ENCODE measurements at regions not wholly inside any gene's neighbourhood (a gene's known extent, or its start where the extent isn't known, plus 50 kb on each side); places are given as distances from the start of the nearest gene placed in this dataset.

- Histone ChIP-seq H3K27me3 (ENCODE audit: insufficient read depth, low read length) (no peaks in the 10 kb centered on the region), H3K56ac (ENCODE audit: insufficient read length, low read depth, low read length) (no peak overlapping the region), H2BK20ac (ENCODE audit: low read depth, low read length, poor library complexity, severe bottlenecking) (no peak overlapping the region), H3K14ac (ENCODE audit: insufficient read depth, low read length) (no peak overlapping the region), H3T11ph (ENCODE audit: low read length) (no peak overlapping the region), H3K4ac (ENCODE audit: low read depth, low read length) (no peak overlapping the region), H4K8ac (replicated peaks; ENCODE audit: insufficient read length, low read depth, low read length) (no peak overlapping the region), H2AFZ (ENCODE audit: low read length) (no peak overlapping the region), H3K79me1 (ENCODE audit: insufficient read depth, low read depth, low read length, poor library complexity, severe bottlenecking) (no peaks in the 10 kb centered on the region), H3K18ac (ENCODE audit: insufficient read length, low read depth, low read length) (no peak overlapping the region), H2BK120ac (ENCODE audit: low read depth, low read length, poor library complexity, severe bottlenecking) (no peak overlapping the region), H4K91ac (ENCODE audit: insufficient read length, low read depth, low read length) (no peak overlapping the region), H3K27ac (ENCODE audit: insufficient read length, low read depth, low read length) (no peak overlapping the region), H2BK15ac (ENCODE audit: low read depth, low read length) (no peak overlapping the region), H2BK5ac (ENCODE audit: insufficient read length, low read length) (no peak overlapping the region), H3K23me2 (ENCODE audit: insufficient read length, low read depth, low read length, poor library complexity, severe bottlenecking) (no peaks in the 10 kb centered on the region), H3K79me2 (ENCODE audit: insufficient read depth, low read length) (no peaks in the 10 kb centered on the region), H2BK12ac (ENCODE audit: insufficient read length, low read depth, low read length) (no peak overlapping the region), H3K9ac (ENCODE audit: extremely low read depth, insufficient read length, low read length) (no peak overlapping the region), H3K9me3 (ENCODE audit: control insufficient read depth, low read depth, low read length) (no peaks in the 10 kb centered on the region), H3K23ac (ENCODE audit: insufficient read length, low read depth, low read length) (no peak overlapping the region), H2AK5ac (ENCODE audit: insufficient read length, low read length) (no peak overlapping the region), H4K5ac (ENCODE audit: insufficient read length, low read depth, low read length) (no peak overlapping the region), H4K20me1 (ENCODE audit: control insufficient read depth, insufficient read depth, insufficient read length) (no peaks in the 10 kb centered on the region), H3K4me2 (ENCODE audit: insufficient read depth, insufficient read length, low read length) (no peak overlapping the region), H3K4me1 (ENCODE audit: insufficient read depth, low read length) (no peaks in the 10 kb centered on the region; the same call in 1 of the 2 replicates)
- H3K36me3 Mint-ChIP-seq (ENCODE audit: insufficient read depth in 1 of 3, low read depth in 3 of 3), result no peaks in the 10 kb centered on the region
- no peak overlapping the region for H3K27ac Mint-ChIP-seq
- peaks cover 0 to 2% of the 10 kb centered on the region in 2 experiments; a peak in 3 of 5 replicates for H3K9me3 Mint-ChIP-seq
- no peaks in the 10 kb centered on the region; the same call in 1 of the 2 replicates for H3K27me3 Mint-ChIP-seq (ENCODE audit: low read depth)
- H3K4me1 Mint-ChIP-seq, result peaks cover 11 to 15% of the 10 kb centered on the region in 2 experiments; a peak in 3 of 4 replicates
- no peak overlapping the region for H3K4me3 Mint-ChIP-seq
- TF ChIP-seq, protein P1, sequence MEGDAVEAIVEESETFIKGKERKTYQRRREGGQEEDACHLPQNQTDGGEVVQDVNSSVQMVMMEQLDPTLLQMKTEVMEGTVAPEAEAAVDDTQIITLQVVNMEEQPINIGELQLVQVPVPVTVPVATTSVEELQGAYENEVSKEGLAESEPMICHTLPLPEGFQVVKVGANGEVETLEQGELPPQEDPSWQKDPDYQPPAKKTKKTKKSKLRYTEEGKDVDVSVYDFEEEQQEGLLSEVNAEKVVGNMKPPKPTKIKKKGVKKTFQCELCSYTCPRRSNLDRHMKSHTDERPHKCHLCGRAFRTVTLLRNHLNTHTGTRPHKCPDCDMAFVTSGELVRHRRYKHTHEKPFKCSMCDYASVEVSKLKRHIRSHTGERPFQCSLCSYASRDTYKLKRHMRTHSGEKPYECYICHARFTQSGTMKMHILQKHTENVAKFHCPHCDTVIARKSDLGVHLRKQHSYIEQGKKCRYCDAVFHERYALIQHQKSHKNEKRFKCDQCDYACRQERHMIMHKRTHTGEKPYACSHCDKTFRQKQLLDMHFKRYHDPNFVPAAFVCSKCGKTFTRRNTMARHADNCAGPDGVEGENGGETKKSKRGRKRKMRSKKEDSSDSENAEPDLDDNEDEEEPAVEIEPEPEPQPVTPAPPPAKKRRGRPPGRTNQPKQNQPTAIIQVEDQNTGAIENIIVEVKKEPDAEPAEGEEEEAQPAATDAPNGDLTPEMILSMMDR (conservative IDR thresholded peaks at IDR 0.05), result no peak
- DNase-seq, result no peak
- no CpG with 5 or more reads among the region's 3 CpGs for WGBS (ENCODE audit: extremely low coverage, insufficient read length, low lambda C conversion rate)
These were observed 87.0 kb upstream of the RUNX1 start for GRCh38 chr21:35136106-35136505.

Data from H9 (cell line).